WTC11 (cell line): ENCODE measurements at regions not wholly inside any gene's neighbourhood (a gene's known extent, or its start where the extent isn't known, plus 50 kb on each side); places are given as distances from the start of the nearest gene placed in this dataset.

Source experiments
- ATAC-seq: fragments of 200-7000 bp; cut with Tn5 transposase; 2 replicates; pipeline ENCODE4 v1.10.0; 2021; ENCODE audit warnings: mild to moderate bottlenecking, moderate library complexity
- CTCF ChIA-PET: fragments of 300-600 bp; sonication (Branson Sonifier 250); formaldehyde crosslinking; loops from one replicate; lab custom pipeline; 2021; ENCODE audit warnings: antibody characterized with exemption; lab: Charles Lee
- POLR2A ChIA-PET: fragments of 350-600 bp; sonication (Branson Sonifier 250); formaldehyde crosslinking; loops from one replicate; lab custom pipeline; 2021; ENCODE audit warnings: antibody characterized with exemption; lab: Charles Lee
- DNase-seq: peaks from one replicate; pipeline ENCODE4 v3.0.0; 2021; ENCODE audit warnings: low spot score
- H3K27ac Mint-ChIP-seq: 2 replicates; pipeline ENCODE4 v1.8.0; 2021; ENCODE audit warnings: mixed read lengths
- H3K27me3 Mint-ChIP-seq: 2 replicates; pipeline ENCODE4 v1.8.0; 2021; ENCODE audit warnings: low read depth, mild to moderate bottlenecking, moderate library complexity, mixed read lengths
- H3K36me3 Mint-ChIP-seq: 2 replicates; pipeline ENCODE4 v1.8.0; 2021; ENCODE audit warnings: mixed read lengths
- H3K4me1 Mint-ChIP-seq: 2 replicates; pipeline ENCODE4 v1.8.0; 2022; ENCODE audit warnings: mixed read lengths
- H3K4me3 Mint-ChIP-seq: 2 replicates; pipeline ENCODE4 v1.8.0; 2021; ENCODE audit warnings: mild to moderate bottlenecking, moderate library complexity, mixed read lengths
- H3K9me3 Mint-ChIP-seq: 2 replicates; pipeline ENCODE4 v1.8.0; 2021; ENCODE audit warnings: mixed read lengths
- CDX4 ChIP-seq: fragments of 250-450 bp; sonication (Bioruptor Pico); IDR thresholded peaks from 2 replicates; pipeline ENCODE4 v1.9.0; 2021; ENCODE audit warnings: moderate library complexity, mild to moderate bottlenecking, inconsistent platforms, borderline replicate concordance
- CTCF ChIP-seq: fragments of 200-600 bp; IDR thresholded peaks from 2 replicates; pipeline ENCODE4 v1.8.0; 2022; ENCODE audit warnings: antibody characterized with exemption
- EMX1 ChIP-seq: fragments of 250-450 bp; sonication (Bioruptor Pico); IDR thresholded peaks from 2 replicates; pipeline ENCODE4 v1.8.0; 2021; ENCODE audit warnings: mild to moderate bottlenecking
- ERG ChIP-seq: fragments of 250-450 bp; sonication (Bioruptor Pico); IDR thresholded peaks from 2 replicates; pipeline ENCODE4 v1.8.0; 2021; ENCODE audit warnings: mild to moderate bottlenecking
- FOXP1 ChIP-seq: sonication (generic); formaldehyde crosslinking; IDR thresholded peaks from 2 replicates; pipeline ENCODE4 v1.8.0; 2022; ENCODE audit warnings: missing genetic modification reagents, mild to moderate bottlenecking, moderate library complexity, borderline replicate concordance
- FOXP4 ChIP-seq: sonication (generic); formaldehyde crosslinking; IDR thresholded peaks from 2 replicates; pipeline ENCODE4 v1.8.0; 2022; ENCODE audit warnings: mild to moderate bottlenecking, missing genetic modification reagents
- IRF2 ChIP-seq: sonication (generic); formaldehyde crosslinking; IDR thresholded peaks from 2 replicates; pipeline ENCODE4 v1.8.0; 2022; ENCODE audit warnings: low read depth, missing genetic modification reagents, borderline replicate concordance
- JUN ChIP-seq: sonication (generic); formaldehyde crosslinking; IDR thresholded peaks from 2 replicates; pipeline ENCODE4 v1.8.0; 2023; ENCODE audit warnings: mild to moderate bottlenecking, missing genetic modification reagents
- MLX ChIP-seq: sonication (generic); formaldehyde crosslinking; IDR thresholded peaks from 2 replicates; pipeline ENCODE4 v1.8.1; 2023; ENCODE audit warnings: mild to moderate bottlenecking, missing genetic modification reagents, moderate library complexity
- NFE2L1 ChIP-seq: sonication (generic); formaldehyde crosslinking; IDR thresholded peaks from 2 replicates; pipeline ENCODE4 v1.8.1; 2023; ENCODE audit warnings: missing genetic modification reagents
- PRRX2 ChIP-seq: fragments of 250-450 bp; sonication (Bioruptor Pico); IDR thresholded peaks from 2 replicates; pipeline ENCODE4 v1.8.0; 2021; ENCODE audit warnings: mild to moderate bottlenecking
- SMAD3 ChIP-seq: sonication (generic); formaldehyde crosslinking; IDR thresholded peaks from 2 replicates; pipeline ENCODE4 v1.8.0; 2022; ENCODE audit warnings: missing genetic modification reagents, mild to moderate bottlenecking, borderline replicate concordance
- TCF7 ChIP-seq: sonication (generic); formaldehyde crosslinking; IDR thresholded peaks from 2 replicates; pipeline ENCODE4 v1.8.0; 2022; ENCODE audit warnings: mild to moderate bottlenecking, low read depth, missing genetic modification reagents, moderate library complexity
- USF2 ChIP-seq: sonication (generic); formaldehyde crosslinking; IDR thresholded peaks from 2 replicates; pipeline ENCODE4 v1.8.1; 2023; ENCODE audit warnings: mild to moderate bottlenecking, missing genetic modification reagents, moderate library complexity
- ZNF281 ChIP-seq: sonication (generic); formaldehyde crosslinking; IDR thresholded peaks from 2 replicates; pipeline ENCODE4 v1.8.0; 2023; ENCODE audit warnings: mild to moderate bottlenecking, missing genetic modification reagents
- ZNF532 ChIP-seq: fragments of 250-450 bp; sonication (Bioruptor Pico); IDR thresholded peaks from 2 replicates; pipeline ENCODE4 v1.9.0; 2021; ENCODE audit warnings: mild to moderate bottlenecking, borderline replicate concordance
- ZNF671 ChIP-seq: fragments of 250-450 bp; sonication (Bioruptor Pico); IDR thresholded peaks from 2 replicates; pipeline ENCODE4 v1.8.0; 2021; ENCODE audit warnings: mild to moderate bottlenecking

- TF ChIP-seq FOXP4 (no peak), ZNF281 (CRISPR knock-in tag) (no peak)
These were observed 78.8 kb upstream of the TPP2 start (continued) for GRCh38 chr13:102517959-102518358.

GRCh38 chr13:102510072-102510471, 86.7 kb upstream of the TPP2 start:
- ATAC-seq (no peak), DNase-seq (no peak)
- Mint-ChIP-seq H3K27me3 (no peaks in the 10 kb centered on the region; the same call in 1 of the 2 replicates), H3K36me3 (peaks cover 20% of the 10 kb centered on the region), H3K4me3 (no peak overlapping the region), H3K9me3 (peaks cover 41% of the 10 kb centered on the region), H3K4me1 (peaks cover 12% of the 10 kb centered on the region), H3K27ac (no peak overlapping the region)
- ChIA-PET CTCF (no interaction called here), POLR2A (no interaction called here)
- no peak for TF ChIP-seq NFE2L1 (CRISPR knock-in tag)
- TF ChIP-seq EMX1: no peak
- no peak for TF ChIP-seq FOXP1 (CRISPR knock-in tag)
- TF ChIP-seq PRRX2: no peak
- no peak for TF ChIP-seq ERG (CRISPR knock-in tag)
- TF ChIP-seq ZNF532 (CRISPR knock-in tag): no peak
- TF ChIP-seq TCF7 (CRISPR knock-in tag): no peak
- TF ChIP-seq IRF2: no peak
- no peak for TF ChIP-seq ZNF671 (CRISPR knock-in tag)
- TF ChIP-seq CDX4 (CRISPR knock-in tag): no peak
- no peak for TF ChIP-seq JUN (CRISPR knock-in tag)
- TF ChIP-seq CTCF: no peak
- TF ChIP-seq MLX (CRISPR knock-in tag): no peak
- no peak for TF ChIP-seq USF2 (CRISPR knock-in tag)
- no peak for TF ChIP-seq SMAD3 (CRISPR knock-in tag)
